ENCODE measurements at regions not wholly inside any gene's neighbourhood (a gene's known extent, or its start where the extent isn't known, plus 50 kb on each side); places are given as distances from the start of the nearest gene placed in this dataset.

- Histone ChIP-seq H3K36me3 (ENCODE audit: control insufficient read depth, insufficient read depth, low read length) (no peaks in the 10 kb centered on the region), H3K27me3 (ENCODE audit: control insufficient read depth, insufficient read depth, low read length) (no peaks in the 10 kb centered on the region), H3K4me3 (ENCODE audit: low read depth, low read length) (no peak overlapping the region), H3K27ac (ENCODE audit: insufficient read depth, low read length, poor library complexity, severe bottlenecking) (no peak overlapping the region), H3K4me1 (ENCODE audit: control insufficient read depth, insufficient read depth, low read length, poor library complexity, severe bottlenecking) (peaks cover 14% of the 10 kb centered on the region), H3K9me3 (ENCODE audit: control insufficient read depth in 2 of 2, low read length in 2 of 2) (no peaks in the 10 kb centered on the region)
- Mint-ChIP-seq H3K36me3 (no peaks in the 10 kb centered on the region), H3K27me3 (peaks cover 30% of the 10 kb centered on the region), H3K9me3 (peaks cover 0 to 2% (median 0%) of the 10 kb centered on the region in 7 donors), H3K4me3 (no peak overlapping the region), H3K4me1 (peaks cover 0 to 11% (median 0%) of the 10 kb centered on the region in 4 donors), H3K27ac (no peak overlapping the region)
- DNase-seq, result no peak
- ATAC-seq (ENCODE audit: low read depth in 2 of 2), result no peak
Measured at GRCh38 chr20:62553838-62554161, 78.0 kb upstream of the GATA5 start.

GRCh38 chr20:62554214-62554897, 78.6 kb upstream of the GATA5 start:
- H3K27ac Mint-ChIP-seq, result no peak overlapping the region
- Histone ChIP-seq H3K9me3 (ENCODE audit: control insufficient read depth in 2 of 2, low read length in 2 of 2) (no peaks in the 10 kb centered on the region), H3K27me3 (ENCODE audit: control insufficient read depth, insufficient read depth, low read length) (no peaks in the 10 kb centered on the region), H3K27ac (ENCODE audit: insufficient read depth, low read length, poor library complexity, severe bottlenecking) (no peak overlapping the region), H3K4me3 (ENCODE audit: low read depth, low read length) (no peak overlapping the region), H3K36me3 (ENCODE audit: control insufficient read depth, insufficient read depth, low read length) (no peaks in the 10 kb centered on the region), H3K4me1 (ENCODE audit: control insufficient read depth, insufficient read depth, low read length, poor library complexity, severe bottlenecking) (peaks cover 14% of the 10 kb centered on the region)
- H3K9me3 Mint-ChIP-seq, result peaks cover 0 to 2% (median 0%) of the 10 kb centered on the region in 7 donors
- H3K27me3 Mint-ChIP-seq, result peaks cover 25% of the 10 kb centered on the region
- no peak overlapping the region for H3K4me3 Mint-ChIP-seq
- no peak for DNase-seq
- no peak for ATAC-seq (ENCODE audit: low read depth in 2 of 2)
- H3K36me3 Mint-ChIP-seq, result no peaks in the 10 kb centered on the region
- peaks cover 0 to 11% (median 0%) of the 10 kb centered on the region in 4 donors for H3K4me1 Mint-ChIP-seq

GRCh38 chr20:62554898-62555641, 79.3 kb upstream of the GATA5 start:
- Histone ChIP-seq H3K4me3 (ENCODE audit: low read depth, low read length) (no peak overlapping the region), H3K27me3 (ENCODE audit: control insufficient read depth, insufficient read depth, low read length) (no peaks in the 10 kb centered on the region), H3K4me1 (ENCODE audit: control insufficient read depth, insufficient read depth, low read length, poor library complexity, severe bottlenecking) (peaks cover 14% of the 10 kb centered on the region), H3K27ac (ENCODE audit: insufficient read depth, low read length, poor library complexity, severe bottlenecking) (no peak overlapping the region), H3K9me3 (ENCODE audit: control insufficient read depth in 2 of 2, low read length in 2 of 2) (no peaks in the 10 kb centered on the region), H3K36me3 (ENCODE audit: control insufficient read depth, insufficient read depth, low read length) (no peaks in the 10 kb centered on the region)
- no peak for DNase-seq
- Mint-ChIP-seq H3K4me1 (peaks cover 0 to 11% (median 0%) of the 10 kb centered on the region in 4 donors), H3K9me3 (peaks cover 0 to 2% (median 0%) of the 10 kb centered on the region in 7 donors), H3K27me3 (peaks cover 30% of the 10 kb centered on the region), H3K27ac (no peak overlapping the region), H3K36me3 (no peaks in the 10 kb centered on the region), H3K4me3 (no peak overlapping the region)
- ATAC-seq (ENCODE audit: low read depth in 2 of 2), result no peak

GRCh38 chr20:62555642-62556420, 80.0 kb upstream of the GATA5 start:
- Mint-ChIP-seq H3K9me3 (no peaks in the 10 kb centered on the region), H3K4me3 (no peak overlapping the region), H3K36me3 (no peaks in the 10 kb centered on the region), H3K27ac (no peak overlapping the region), H3K27me3 (peaks cover 28% of the 10 kb centered on the region), H3K4me1 (peaks cover 0 to 7% (median 0%) of the 10 kb centered on the region in 4 donors)
- no peak overlapping the region for H3K4me3 ChIP-seq (ENCODE audit: low read depth, low read length)
- DNase-seq (no peak), ATAC-seq (ENCODE audit: low read depth in 2 of 2) (no peak)
- peaks cover 10% of the 10 kb centered on the region for H3K4me1 ChIP-seq (ENCODE audit: control insufficient read depth, insufficient read depth, low read length, poor library complexity, severe bottlenecking)
- no peaks in the 10 kb centered on the region for H3K27me3 ChIP-seq (ENCODE audit: control insufficient read depth, insufficient read depth, low read length)
- H3K36me3 ChIP-seq (ENCODE audit: control insufficient read depth, insufficient read depth, low read length), result no peaks in the 10 kb centered on the region
- H3K9me3 ChIP-seq (ENCODE audit: control insufficient read depth in 2 of 2, low read length in 2 of 2), result no peaks in the 10 kb centered on the region
- no peak overlapping the region for H3K27ac ChIP-seq (ENCODE audit: insufficient read depth, low read length, poor library complexity, severe bottlenecking)

- Histone ChIP-seq H3K27me3 (ENCODE audit: control insufficient read depth, insufficient read depth, low read length) (no peaks in the 10 kb centered on the region), H3K9me3 (ENCODE audit: control insufficient read depth in 2 of 2, low read length in 2 of 2) (no peaks in the 10 kb centered on the region), H3K4me3 (ENCODE audit: low read depth, low read length) (no peak overlapping the region), H3K36me3 (ENCODE audit: control insufficient read depth, insufficient read depth, low read length) (no peaks in the 10 kb centered on the region), H3K27ac (ENCODE audit: insufficient read depth, low read length, poor library complexity, severe bottlenecking) (no peak overlapping the region), H3K4me1 (ENCODE audit: control insufficient read depth, insufficient read depth, low read length, poor library complexity, severe bottlenecking) (no peaks in the 10 kb centered on the region)
- Mint-ChIP-seq H3K36me3 (no peaks in the 10 kb centered on the region), H3K9me3 (no peaks in the 10 kb centered on the region), H3K4me3 (no peak overlapping the region), H3K27me3 (peaks cover 22% of the 10 kb centered on the region), H3K4me1 (peaks cover 0 to 5% (median 0%) of the 10 kb centered on the region in 4 donors), H3K27ac (no peak overlapping the region)
- no peak for ATAC-seq (ENCODE audit: low read depth in 2 of 2)
- DNase-seq, result no peak
Measured at GRCh38 chr20:62557462-62557861, 81.7 kb upstream of the GATA5 start.

- Mint-ChIP-seq H3K27ac (peak overlapping the region in 2 of 3 donors; percentile 31 to 67), H3K4me1 (peaks cover 0 to 3% (median 0%) of the 10 kb centered on the region in 4 donors), H3K27me3 (peaks cover 25% of the 10 kb centered on the region), H3K4me3 (no peak overlapping the region), H3K9me3 (no peaks in the 10 kb centered on the region), H3K36me3 (no peaks in the 10 kb centered on the region)
- Histone ChIP-seq H3K9me3 (ENCODE audit: control insufficient read depth in 2 of 2, low read length in 2 of 2) (no peaks in the 10 kb centered on the region), H3K27ac (ENCODE audit: insufficient read depth, low read length, poor library complexity, severe bottlenecking) (no peak overlapping the region), H3K27me3 (ENCODE audit: control insufficient read depth, insufficient read depth, low read length) (no peaks in the 10 kb centered on the region), H3K4me3 (ENCODE audit: low read depth, low read length) (no peak overlapping the region), H3K36me3 (ENCODE audit: control insufficient read depth, insufficient read depth, low read length) (no peaks in the 10 kb centered on the region), H3K4me1 (ENCODE audit: control insufficient read depth, insufficient read depth, low read length, poor library complexity, severe bottlenecking) (no peaks in the 10 kb centered on the region)
- DNase-seq, result no peak
- no peak for ATAC-seq (ENCODE audit: low read depth in 2 of 2)
Measured at GRCh38 chr20:62557999-62558408, 82.2 kb upstream of the GATA5 start.

GRCh38 chr20:62558779-62559178, 83.0 kb upstream of the GATA5 start:
- Histone ChIP-seq H3K4me1 (ENCODE audit: control insufficient read depth, insufficient read depth, low read length, poor library complexity, severe bottlenecking) (no peaks in the 10 kb centered on the region), H3K9me3 (ENCODE audit: control insufficient read depth in 2 of 2, low read length in 2 of 2) (no peaks in the 10 kb centered on the region), H3K27ac (ENCODE audit: insufficient read depth, low read length, poor library complexity, severe bottlenecking) (no peak overlapping the region), H3K27me3 (ENCODE audit: control insufficient read depth, insufficient read depth, low read length) (no peaks in the 10 kb centered on the region), H3K36me3 (ENCODE audit: control insufficient read depth, insufficient read depth, low read length) (no peaks in the 10 kb centered on the region), H3K4me3 (ENCODE audit: low read depth, low read length) (no peak overlapping the region)
- Mint-ChIP-seq H3K9me3 (no peaks in the 10 kb centered on the region), H3K27me3 (peaks cover 25% of the 10 kb centered on the region), H3K36me3 (no peaks in the 10 kb centered on the region), H3K27ac (no peak overlapping the region), H3K4me3 (no peak overlapping the region), H3K4me1 (peaks cover 0 to 3% (median 0%) of the 10 kb centered on the region in 4 donors)
- DNase-seq (no peak), ATAC-seq (ENCODE audit: low read depth in 2 of 2) (no peak)
